IPS DF 19.7 (cell line): ENCODE measurements at regions not wholly inside any gene's neighbourhood (a gene's known extent, or its start where the extent isn't known, plus 50 kb on each side); places are given as distances from the start of the nearest gene placed in this dataset.

ENCODE experiments used
- DNase-seq: peaks from one replicate; pipeline ENCODE4 v3.0.0-alpha.2; 2013; ENCODE audit warnings: low read depth, low spot score

DNA sequence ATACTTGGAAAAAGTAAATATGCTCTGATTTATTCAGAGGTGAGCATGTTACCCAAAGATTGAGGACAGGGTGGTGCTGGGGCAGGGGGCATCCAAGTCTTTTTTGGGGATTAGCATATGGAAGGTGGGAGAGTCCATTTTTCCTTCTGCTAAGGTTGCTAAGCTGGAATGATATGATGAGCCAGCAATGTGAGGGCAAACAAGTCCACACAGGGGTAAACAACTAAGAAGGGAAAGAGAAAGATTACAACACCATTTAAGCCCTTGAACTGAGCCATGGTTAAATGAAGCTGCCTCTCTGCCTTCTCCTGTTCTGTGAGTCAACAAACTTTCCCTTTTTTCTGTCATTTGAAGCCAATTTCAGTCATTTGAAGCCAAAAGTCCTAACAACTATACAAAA lies 89.0 kb downstream of the RPL22L1 start:
- DNase-seq: no peak

DNA sequence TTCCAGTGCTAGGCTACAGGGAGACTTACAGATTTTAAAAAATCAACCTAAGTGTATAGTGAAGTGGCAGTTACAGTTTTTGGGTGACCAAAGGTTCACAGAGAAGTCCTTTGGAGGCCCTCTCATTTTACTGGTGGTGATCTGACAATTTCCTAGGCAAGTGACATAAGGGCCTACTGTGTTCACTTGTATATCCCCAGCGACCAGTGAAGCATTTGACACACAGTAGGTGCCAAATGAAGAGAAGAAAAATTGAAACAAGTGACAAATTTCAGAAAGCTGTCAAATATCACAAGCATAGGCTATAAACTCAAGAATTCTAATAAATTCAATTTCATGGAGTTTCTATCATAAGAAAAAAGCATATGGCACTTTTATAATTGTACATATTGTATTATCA lies 89.5 kb downstream of the RPL22L1 start:
- no peak for DNase-seq

DNA sequence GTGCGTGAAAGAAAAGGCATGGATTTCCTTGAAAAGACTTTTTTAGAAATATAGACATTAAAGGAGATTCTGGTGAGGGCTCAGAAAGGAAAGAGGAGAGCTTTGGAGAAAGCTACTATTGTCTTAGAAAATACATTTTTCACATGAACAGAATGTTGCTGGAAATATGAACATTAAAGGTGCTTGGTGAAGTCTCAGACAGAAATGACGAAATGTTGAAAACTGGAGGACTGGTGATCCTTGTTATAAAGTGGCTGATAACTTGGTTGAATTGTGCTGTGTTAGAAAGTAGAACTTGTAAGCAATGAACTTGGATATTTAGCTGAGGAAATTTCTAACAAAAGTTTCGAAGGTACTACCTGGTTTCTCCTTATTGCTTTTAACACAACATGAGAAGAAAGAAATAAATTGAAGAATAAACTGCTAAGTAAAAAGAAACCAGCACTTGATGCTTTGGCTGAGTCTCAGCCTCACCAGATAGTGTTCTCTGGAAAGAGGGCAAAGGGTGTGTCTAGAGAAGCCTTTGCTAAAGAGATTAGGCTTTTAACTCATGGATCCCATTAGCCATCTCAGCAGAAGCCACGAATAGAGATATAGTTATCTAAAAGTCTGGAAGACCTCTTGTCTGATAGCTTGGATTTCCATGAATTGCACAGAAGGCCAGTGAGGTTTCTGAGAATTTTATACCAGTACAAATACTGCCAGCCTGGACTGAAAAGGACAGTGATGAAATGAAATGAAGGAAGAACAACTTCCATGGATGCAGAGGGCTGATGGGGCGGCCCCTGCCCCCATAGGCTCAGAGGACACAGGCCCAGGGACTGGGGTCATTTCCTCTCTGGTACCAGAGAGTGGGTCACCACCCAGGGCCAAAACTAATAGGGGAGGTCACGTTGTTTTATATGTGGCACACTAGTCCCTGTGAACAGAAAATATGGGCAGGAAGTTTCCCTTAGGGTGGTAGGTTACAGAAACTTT lies 91.5 kb downstream of the RPL22L1 start:
- no peak for DNase-seq

DNA sequence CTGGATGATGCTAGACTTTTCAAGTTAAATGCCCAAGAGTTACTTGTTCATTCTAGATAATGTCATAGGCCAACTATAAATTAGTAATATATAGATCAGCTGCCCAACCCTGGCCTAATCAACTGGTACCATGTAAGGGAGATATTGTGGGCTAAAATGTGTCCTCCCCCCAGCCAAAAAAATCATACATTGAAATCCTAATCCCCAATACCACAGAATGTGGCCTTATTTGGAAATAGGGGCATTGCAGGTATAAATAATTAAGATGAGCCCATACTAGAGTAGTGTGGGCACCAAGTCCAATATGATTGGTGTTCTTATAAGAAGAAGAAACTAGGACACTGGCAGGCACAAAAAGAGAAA lies 92.5 kb downstream of the RPL22L1 start:
- DNase-seq: no peak

DNA sequence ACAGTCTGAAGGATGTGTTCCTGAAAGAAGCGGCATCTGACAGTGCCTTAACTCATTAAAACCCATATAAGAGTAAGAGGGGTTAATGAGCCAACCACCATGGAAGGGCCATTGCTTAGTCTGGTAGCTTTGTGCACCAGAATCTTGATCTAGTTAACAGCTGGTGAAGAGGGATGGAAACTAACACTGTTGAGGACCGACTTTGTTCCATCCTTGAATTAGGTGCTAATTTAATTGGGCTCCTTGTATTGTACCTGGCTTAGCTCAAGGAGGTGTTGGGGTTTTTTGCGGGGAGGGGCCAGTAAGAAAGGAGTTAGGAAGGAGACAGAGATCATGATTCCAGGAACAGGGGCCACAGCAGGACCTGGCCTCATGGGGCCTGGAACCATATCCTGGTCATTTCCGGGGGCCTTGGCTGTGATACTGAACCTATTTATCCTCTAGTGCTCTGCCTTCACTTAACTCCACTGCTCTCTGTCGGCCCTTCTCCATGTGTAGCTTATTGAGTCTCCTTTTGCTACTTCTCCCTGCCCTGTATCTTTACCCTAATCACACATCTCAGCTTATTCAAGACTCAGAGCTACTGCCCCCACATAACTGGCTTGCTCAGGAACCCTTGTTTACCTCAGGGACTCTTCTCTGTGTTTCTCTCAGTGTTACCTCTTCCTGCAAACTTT lies 93.0 kb downstream of the RPL22L1 start:
- DNase-seq: no peak

DNA sequence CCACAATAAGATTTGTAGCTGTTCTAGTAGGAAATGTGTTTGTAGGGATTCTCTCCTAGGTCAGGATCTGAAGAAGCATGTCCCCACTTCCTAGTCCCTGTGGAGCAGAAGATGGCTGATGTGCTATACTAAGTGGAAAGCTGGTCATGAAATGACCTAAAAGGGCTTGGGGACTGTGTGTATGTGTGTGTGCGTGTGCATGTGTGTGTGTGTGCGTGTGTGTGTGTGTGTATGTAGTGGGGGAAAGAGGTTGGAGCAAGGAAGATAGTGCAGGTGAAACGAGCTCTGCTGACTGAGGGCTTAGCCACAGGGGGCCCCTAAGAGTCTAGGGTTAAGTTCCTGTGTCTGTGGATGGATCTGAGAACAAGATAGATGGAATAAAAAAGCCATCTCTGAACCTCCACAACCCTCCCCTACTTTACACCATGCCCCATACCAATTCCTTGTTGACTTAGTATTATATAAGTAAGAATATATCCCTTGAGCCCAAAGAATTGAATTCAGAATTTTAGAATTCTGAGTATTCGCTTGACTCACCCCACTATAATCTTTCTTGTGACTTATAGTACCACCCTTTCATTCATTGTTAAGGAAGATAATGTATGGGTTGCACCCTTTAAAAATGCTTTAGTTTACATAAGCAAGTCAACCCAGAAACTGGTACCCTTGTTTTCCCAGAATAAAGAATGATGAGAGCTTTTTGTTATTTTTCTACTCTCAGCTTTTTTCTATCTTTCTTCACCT lies 96.1 kb downstream of the RPL22L1 start:
- DNase-seq: no peak

DNA sequence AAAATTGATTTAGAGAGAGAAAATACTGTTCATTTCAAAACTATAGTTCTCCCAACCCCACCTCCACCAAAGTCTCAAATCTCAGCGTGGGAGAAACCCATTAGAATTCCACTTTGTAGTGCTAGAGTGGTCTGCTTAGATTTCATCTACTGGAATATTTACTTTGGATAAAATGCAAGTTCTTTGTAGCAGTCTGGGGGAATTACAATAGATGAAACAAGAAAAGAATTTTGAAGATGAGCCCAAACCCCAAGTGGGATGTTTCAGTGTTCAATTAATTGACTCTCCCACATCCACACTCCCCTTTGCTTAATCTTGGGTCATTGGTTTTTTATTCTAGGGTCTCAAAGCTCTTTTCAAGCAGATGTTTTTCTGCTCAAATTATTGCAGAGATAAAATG lies 97.8 kb downstream of the RPL22L1 start:
- DNase-seq: no peak

DNA sequence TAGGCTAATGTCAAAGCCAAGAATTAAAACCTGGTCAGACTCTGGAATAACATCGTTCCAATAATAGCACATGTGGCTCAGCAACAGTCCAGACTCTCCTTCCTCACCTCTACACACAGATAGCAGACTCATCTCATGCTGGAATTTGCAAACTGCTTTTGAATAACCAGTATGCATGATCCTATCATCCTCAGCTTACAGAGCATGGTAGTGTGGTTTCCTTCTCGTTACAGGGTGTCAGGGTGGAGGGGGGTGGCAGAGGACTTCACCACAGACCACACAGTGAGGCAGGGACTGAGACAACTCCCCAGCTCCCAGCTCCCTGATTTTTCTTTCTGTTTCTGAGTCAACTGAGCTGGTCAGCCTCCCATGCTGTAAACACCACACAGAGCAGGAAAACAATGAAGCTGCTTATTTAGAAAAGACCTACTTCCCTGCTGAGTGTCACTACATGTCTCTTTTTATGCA lies 101.6 kb downstream of the RPL22L1 start:
- no peak for DNase-seq

DNA sequence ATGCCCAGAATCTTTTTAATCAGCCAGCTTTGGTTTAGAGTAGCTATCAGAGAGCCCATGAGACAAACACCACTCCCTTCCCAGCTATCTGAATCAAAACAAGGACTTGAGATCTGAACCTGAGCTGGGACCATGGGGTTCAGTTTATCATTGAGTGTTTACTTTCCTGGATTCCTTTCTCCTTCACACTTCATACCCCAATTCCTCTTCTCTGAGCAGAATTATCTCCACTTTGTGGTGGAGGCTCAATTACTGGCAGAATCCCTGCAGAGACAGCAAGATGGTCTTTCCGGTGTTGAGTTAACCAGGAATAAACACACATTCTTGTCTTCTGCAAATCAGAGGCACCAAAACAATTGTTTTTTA lies 102.4 kb downstream of the RPL22L1 start:
- no peak for DNase-seq

DNA sequence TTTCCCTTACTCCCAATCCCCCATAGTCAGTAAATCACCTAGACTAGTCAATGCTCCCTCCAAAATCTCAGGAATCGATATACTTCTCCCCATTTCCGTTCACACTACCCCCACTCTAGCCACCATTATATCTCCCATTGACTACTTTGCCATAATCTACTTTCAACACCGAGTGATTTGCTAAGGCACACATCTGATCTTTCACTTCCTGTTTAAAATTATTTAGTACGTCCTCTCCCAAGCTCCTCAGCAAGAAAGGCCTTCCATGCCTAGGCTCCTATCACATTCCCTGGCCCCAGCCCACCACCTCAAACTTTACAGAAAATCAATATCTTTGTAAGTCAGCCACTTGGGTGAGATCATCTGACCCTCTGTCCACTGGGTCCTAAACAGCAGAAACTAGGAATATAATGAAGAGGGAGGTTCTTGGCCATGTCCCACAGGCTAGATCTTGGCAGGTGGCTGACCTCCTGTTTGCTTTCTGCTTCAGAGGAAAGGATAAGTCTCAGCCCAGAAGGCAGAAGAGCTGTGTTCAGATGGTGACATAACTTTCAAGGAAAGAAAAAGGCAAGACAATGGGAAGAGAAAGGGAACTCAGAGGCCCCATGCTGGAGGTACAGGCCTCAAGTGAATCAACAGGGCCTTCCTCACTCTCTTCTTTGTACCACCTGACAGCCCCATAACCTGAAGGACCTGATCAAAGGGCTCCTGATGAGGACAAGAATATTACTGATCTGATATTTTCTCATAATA lies 103.0 kb downstream of the RPL22L1 start:
- no peak for DNase-seq

DNA sequence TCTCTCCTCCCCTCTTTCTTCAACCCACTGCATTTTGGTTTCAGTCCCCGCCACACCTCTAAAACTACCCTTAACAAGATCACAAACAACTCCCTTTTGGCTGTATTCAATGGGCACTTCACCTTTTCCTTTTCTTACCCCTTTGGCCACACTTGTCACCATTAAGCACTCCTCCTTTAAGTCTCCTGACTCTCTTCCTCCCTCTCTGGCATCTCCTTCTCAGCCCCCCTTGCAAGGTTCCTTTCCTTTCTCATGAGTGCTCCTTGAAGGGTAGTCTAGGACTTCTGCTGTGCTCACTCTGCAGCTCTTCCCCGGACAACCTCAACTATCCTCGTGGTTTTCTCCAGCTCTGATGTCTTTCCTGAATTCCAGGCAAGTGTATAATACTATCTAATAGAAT lies 103.7 kb downstream of the RPL22L1 start:
- no peak for DNase-seq

DNA sequence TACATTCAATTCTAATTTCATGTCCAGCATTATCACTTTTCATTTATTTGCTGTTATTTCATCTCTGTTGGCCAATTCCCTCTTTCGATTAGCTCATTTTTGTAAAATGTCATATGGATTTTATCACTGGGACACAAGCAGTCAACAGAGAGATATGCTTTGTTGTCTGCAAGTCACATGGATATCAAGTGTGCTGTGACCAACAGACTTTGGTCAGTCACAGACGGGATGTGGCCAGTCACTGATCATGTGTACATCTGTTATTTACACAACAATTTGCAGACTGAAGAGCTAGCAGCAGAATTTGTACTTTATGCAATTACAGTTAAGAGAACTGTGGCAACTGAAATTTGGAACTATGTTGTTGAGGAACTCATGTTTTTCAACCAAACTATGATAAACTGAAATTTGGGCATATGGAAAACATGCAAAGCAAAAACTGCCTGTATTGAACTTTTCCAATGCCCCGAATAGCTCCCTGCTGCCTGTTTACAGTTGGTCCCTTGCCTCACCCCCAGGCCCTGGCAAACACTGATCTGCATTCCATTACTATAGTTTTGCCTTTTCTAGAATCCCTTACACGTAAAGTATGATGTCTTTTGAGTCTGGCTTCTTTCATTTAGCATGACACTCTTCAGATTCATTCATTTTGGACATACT lies 104.4 kb downstream of the RPL22L1 start:
- DNase-seq: no peak

DNA sequence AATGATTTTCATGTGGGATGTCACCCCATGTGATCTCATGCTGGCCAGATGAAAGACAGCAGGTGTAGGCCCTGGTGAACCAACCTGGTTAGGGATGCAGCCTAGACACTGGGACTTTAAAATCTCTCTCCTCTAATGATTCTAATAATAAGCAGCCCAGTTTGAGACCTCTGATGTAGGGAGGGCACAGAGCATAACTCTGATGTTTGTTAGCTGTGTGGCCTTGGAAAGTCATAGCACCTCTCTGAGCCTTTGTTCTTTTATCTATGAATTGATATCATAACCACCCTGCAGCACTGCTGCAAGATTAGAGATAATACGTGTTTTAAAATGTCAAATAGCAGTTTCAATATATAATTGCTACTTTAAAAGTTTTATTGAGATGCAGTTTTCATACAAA lies 106.0 kb downstream of the RPL22L1 start:
- DNase-seq: no peak

DNA sequence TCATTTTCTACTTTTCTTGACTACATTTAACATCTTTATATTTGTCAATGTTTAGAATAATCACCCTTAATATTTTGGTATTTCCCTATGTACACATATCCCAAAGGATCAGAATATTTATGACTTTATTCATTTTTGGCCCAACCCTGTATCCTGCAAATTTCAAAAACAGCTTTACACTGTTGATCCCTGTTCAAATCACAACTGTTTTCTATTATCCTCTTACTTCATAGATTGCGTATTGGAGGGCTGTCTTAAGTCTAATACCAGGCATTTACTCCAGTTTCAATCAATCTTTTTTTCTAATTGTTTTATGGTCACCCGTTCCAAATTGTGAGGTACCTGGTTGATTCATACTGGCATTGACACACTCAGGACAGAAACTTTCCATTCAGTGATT lies 107.9 kb downstream of the RPL22L1 start:
- no peak for DNase-seq

DNA sequence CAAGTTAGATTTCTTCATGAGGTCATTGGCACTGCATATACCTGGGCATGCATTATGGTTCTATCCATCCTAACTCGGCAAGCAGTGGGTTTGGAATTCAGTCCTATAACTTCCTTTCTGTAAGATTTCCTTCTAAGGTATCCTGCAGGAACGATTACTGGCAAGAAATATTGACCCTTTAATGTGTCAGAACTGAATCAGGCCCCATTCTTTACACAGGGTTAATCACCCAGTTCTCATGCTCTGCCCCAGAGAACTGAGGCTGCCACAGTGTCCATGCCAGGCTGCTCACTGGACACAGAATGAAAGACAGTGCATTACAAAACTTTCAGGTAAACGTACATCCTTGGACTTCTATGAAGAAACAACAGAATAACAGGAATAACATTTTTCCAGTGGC lies 108.9 kb downstream of the RPL22L1 start:
- DNase-seq: no peak

DNA sequence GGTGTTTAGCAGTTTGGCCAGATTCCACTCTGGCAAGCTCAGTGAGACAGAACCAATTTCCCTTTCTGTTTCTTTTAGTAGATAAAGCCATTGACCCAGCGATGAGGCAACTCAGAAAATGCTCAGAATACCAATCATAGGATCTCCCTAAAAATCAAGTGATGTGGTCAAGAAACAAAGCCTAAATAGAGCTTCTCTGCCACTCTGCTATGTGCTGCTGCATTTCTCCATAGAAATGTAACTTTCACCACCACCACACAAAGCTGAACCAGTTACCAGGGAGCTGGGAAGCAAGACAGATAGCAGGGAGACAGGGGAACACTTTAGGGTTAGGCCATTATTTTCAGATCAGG lies 109.8 kb downstream of the RPL22L1 start:
- no peak for DNase-seq

DNA sequence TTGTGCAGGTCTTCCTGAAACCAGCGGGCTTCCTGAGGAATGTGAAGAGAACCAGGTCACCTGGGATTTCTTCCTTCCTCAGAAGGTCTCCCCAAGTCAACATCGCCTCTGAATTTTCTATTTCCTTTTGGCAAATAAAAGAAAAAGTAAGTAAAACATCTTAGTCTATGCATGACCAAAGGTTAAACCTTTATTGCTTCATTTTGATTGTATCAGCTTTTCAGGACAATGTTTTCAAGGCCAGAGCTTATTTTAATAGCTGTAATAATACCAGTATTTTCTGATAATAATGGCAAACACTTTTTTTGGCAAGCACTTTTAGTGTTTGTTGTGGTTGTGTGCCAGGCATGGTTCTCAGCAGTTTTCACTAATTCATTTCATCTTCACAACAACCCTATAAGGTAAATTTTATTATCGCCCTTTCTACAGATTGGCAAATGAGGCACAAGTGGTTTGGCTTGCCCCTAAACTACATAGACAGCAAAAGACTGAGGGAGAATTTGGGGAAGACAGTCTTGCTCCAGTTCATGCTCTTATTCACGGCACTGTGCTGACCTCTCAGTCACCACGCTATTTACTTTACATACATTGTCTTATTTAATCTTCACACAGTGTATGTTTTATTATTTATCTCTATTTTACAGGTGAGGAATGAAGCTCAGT lies 110.4 kb downstream of the RPL22L1 start:
- no peak for DNase-seq

DNA sequence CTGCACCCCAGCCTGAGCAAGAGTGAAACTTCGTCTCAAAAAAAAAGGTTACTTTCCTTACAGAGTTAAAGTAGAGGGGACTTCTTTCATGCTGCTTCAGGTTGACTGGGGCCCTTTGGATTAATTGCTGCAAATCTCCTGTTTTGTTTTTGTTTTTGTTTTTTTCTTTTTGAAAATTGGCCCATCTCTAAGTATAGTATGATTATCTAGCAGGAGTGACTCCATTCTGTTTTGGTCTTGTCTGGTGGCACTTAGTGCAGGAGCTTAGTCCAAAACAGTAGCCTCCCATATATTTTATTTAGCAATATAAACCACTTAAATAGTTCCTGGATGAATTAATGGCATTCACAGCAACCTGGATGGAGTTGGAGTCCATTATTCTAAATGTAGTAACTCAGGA lies 113.0 kb downstream of the RPL22L1 start:
- DNase-seq: no peak

DNA sequence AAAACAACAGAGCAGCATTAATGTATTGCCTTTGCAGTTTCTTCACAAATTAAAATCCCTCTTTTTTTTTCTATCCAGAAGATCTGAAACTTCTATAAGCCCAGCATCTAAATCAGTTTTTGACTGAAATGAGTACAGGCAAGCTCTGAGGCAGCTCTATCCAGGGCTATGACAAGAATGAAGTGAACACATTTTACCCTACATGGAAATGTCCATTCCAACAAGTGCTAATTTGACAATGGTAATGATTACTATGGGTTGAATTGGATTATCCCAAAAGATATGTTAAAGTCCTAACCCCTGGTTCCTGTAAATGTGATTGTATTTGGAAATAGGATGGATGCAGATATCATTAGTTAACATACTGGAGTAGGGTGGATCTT lies 115.7 kb downstream of the RPL22L1 start:
- no peak for DNase-seq

DNA sequence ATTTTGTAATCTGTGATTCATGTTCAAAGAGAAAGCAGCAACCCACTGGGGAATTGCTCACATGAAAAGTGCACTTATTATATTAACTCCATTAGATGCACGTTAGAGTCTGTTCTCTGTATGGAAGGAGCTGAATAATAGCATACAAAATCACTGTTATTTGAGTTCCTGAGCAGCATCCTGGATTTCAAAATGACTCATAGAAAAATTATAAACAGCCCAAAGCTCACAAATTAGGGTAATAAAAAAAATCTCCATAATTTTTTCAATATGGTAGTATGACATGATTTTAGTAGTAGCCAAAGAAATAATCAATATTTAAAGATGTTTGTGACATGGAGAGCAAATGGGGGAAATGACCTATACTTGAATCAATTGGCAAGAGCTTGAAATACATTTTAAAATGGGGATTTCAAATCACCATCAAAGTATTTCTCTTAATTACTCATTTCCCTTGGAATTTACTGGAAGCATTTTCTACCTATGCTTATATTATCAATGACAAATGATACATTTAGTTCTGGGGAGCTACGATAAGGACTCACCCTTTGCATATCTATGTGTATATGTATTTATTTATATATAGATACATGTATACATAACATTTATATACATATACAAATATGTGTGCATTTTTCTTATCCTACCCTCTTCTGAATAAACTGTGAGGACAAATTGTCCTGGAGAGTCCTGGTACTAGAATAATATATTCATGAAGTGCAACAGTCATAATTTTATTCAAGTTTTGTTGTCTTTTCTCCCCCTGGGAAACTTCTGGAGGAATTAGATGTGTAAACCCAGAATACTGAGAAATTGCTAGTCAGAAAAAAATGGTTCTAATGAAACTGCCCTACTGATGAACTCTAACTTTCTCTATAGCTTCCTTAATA lies 116.3 kb downstream of the RPL22L1 start:
- no peak for DNase-seq
